ENCODE measurements at regions not wholly inside any gene's neighbourhood (a gene's known extent, or its start where the extent isn't known, plus 50 kb on each side); places are given as distances from the start of the nearest gene placed in this dataset.

DNA sequence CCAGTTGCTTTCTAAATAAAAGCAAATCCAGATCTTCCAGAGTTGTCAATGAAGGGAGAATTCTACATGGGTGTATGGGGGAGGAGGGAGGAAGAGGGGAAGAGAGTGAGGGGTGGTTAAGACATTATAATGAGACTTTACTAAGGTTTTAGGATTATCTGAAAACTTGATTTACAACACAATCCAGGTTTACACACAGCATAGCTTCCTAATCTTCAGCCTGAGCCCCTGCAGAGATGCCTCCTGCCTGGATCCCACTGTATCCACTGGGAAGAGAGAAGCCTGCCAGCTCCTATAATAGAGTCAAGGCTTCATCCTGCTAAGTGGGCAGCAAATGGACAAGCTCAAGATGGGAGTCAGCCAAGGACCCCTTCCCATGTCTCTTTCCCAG is 85.6 kb upstream of the KIT start:
- H2AFZ ChIP-seq (ENCODE audit: low read depth, low read length), result no peak overlapping the region
- TF ChIP-seq REST (IDR thresholded peaks at IDR 0.05; ENCODE audit: borderline replicate concordance), result no peak
- TF ChIP-seq MXI1 (conservative IDR thresholded peaks at IDR 0.05; ENCODE audit: poor library complexity, severe bottlenecking), result no peak
- no peak for TF ChIP-seq EZH2 (IDR thresholded peaks at IDR 0.05; ENCODE audit: borderline replicate concordance, insufficient read depth, low read length, poor library complexity, severe bottlenecking)
- TF ChIP-seq SMC3 (conservative IDR thresholded peaks at IDR 0.05; ENCODE audit: poor library complexity), result no peak

GRCh38 chr4:54574500-54574899 is 83.3 kb upstream of the KIT start:
- Histone ChIP-seq H3K36me3 (ENCODE audit: insufficient read depth, low read length) (no peaks in the 10 kb centered on the region), H3K9ac (ENCODE audit: low read length) (no peak overlapping the region), H3K79me2 (replicated peaks; ENCODE audit: insufficient read depth, low read length) (no peaks in the 10 kb centered on the region), H3K27me3 (ENCODE audit: insufficient read depth, low read depth, low read length) (no peaks in the 10 kb centered on the region), H3K9me2 (ENCODE audit: insufficient read depth, low read length) (no peaks in the 10 kb centered on the region), H3K4me2 (ENCODE audit: low read length) (no peak overlapping the region), H3K27ac (ENCODE audit: low read length) (no peak overlapping the region), H3K4me3 (ENCODE audit: low read length) (no peak overlapping the region), H3K9me3 (ENCODE audit: low read length) (no peaks in the 10 kb centered on the region), H2AFZ (ENCODE audit: low read depth, low read length) (no peak overlapping the region), H4K20me1 (ENCODE audit: insufficient read depth) (no peaks in the 10 kb centered on the region), H3F3A (ENCODE audit: insufficient read depth, low read length, poor library complexity, severe bottlenecking) (no peaks in the 10 kb centered on the region)
- TF ChIP-seq TAF1 (IDR thresholded peaks at IDR 0.05; ENCODE audit: low read depth), result no peak

More for the DNA sequence above, 85.6 kb upstream of the KIT start:
- H3K4me2 ChIP-seq (ENCODE audit: low read length), result no peak overlapping the region
- no peak overlapping the region for H3K9ac ChIP-seq (ENCODE audit: low read length)
- no peaks in the 10 kb centered on the region for H3F3A ChIP-seq (ENCODE audit: insufficient read depth, low read length, poor library complexity, severe bottlenecking)
- H3K27ac ChIP-seq (ENCODE audit: low read length), result no peak overlapping the region
- no peaks in the 10 kb centered on the region for H3K36me3 ChIP-seq (ENCODE audit: insufficient read depth, low read length)
- no peaks in the 10 kb centered on the region for H3K79me2 ChIP-seq (replicated peaks; ENCODE audit: insufficient read depth, low read length)
- H3K9me3 ChIP-seq (ENCODE audit: low read length), result no peaks in the 10 kb centered on the region
- no peak overlapping the region for H3K4me3 ChIP-seq (ENCODE audit: low read length)
- H4K20me1 ChIP-seq (ENCODE audit: insufficient read depth), result no peaks in the 10 kb centered on the region
- H3K27me3 ChIP-seq (ENCODE audit: insufficient read depth, low read depth, low read length), result no peaks in the 10 kb centered on the region
- H3K9me2 ChIP-seq (ENCODE audit: insufficient read depth, low read length), result no peaks in the 10 kb centered on the region

GRCh38 chr4:54575919-54576318 is 81.8 kb upstream of the KIT start:
- Histone ChIP-seq H3K9ac (ENCODE audit: low read length) (no peak overlapping the region), H3K36me3 (ENCODE audit: insufficient read depth, low read length) (no peaks in the 10 kb centered on the region), H2AFZ (ENCODE audit: low read depth, low read length) (no peak overlapping the region)

DNA sequence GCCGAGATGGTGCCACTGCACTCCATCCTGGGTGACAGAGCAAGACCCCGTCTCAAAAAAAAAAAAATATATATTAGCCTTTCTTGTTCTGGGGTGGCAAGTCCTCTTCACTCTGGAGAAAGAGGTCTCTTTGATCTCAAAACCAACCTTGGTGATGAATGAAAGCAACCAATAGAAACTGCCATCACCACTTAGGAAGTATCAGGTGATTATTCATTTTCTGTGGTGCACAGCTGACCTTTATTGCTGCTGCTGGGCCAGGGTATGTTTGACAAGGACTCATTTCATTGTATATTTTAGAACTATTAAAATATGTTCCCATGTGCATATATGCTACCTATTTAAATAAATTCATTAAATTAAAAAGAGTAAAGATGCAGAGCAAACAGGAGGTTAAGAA is 76.0 kb upstream of the KIT start:
- H3K4me2 ChIP-seq (ENCODE audit: low read length), result no peak overlapping the region
- H4K20me1 ChIP-seq (ENCODE audit: insufficient read depth), result no peaks in the 10 kb centered on the region
- no peaks in the 10 kb centered on the region for H3K9me3 ChIP-seq (ENCODE audit: low read length)
- no peaks in the 10 kb centered on the region for H3K36me3 ChIP-seq (ENCODE audit: insufficient read depth, low read length)
- H3K27ac ChIP-seq (ENCODE audit: low read length), result no peak overlapping the region
- no peaks in the 10 kb centered on the region for H3K79me2 ChIP-seq (replicated peaks; ENCODE audit: insufficient read depth, low read length)
- no peak overlapping the region for H3K9ac ChIP-seq (ENCODE audit: low read length)
- no peak overlapping the region for H3K4me3 ChIP-seq (ENCODE audit: low read length)
- no peak overlapping the region for H2AFZ ChIP-seq (ENCODE audit: low read depth, low read length)
- H3K9me2 ChIP-seq (ENCODE audit: insufficient read depth, low read length), result no peaks in the 10 kb centered on the region
- no peaks in the 10 kb centered on the region for H3K27me3 ChIP-seq (ENCODE audit: insufficient read depth, low read depth, low read length)
- TF ChIP-seq MXI1 (conservative IDR thresholded peaks at IDR 0.05; ENCODE audit: poor library complexity, severe bottlenecking), result no peak
- TF ChIP-seq, protein P1, sequence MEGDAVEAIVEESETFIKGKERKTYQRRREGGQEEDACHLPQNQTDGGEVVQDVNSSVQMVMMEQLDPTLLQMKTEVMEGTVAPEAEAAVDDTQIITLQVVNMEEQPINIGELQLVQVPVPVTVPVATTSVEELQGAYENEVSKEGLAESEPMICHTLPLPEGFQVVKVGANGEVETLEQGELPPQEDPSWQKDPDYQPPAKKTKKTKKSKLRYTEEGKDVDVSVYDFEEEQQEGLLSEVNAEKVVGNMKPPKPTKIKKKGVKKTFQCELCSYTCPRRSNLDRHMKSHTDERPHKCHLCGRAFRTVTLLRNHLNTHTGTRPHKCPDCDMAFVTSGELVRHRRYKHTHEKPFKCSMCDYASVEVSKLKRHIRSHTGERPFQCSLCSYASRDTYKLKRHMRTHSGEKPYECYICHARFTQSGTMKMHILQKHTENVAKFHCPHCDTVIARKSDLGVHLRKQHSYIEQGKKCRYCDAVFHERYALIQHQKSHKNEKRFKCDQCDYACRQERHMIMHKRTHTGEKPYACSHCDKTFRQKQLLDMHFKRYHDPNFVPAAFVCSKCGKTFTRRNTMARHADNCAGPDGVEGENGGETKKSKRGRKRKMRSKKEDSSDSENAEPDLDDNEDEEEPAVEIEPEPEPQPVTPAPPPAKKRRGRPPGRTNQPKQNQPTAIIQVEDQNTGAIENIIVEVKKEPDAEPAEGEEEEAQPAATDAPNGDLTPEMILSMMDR (IDR thresholded peaks at IDR 0.05; ENCODE audit: poor library complexity, severe bottlenecking), result no peak
- TF ChIP-seq POLR2AphosphoS5 (IDR thresholded peaks at IDR 0.05), result no peak
- TF ChIP-seq REST (IDR thresholded peaks at IDR 0.05; ENCODE audit: borderline replicate concordance), result no peak
- TF ChIP-seq TAF1 (IDR thresholded peaks at IDR 0.05; ENCODE audit: low read depth), result no peak
- no peak for TF ChIP-seq RAD21 (conservative IDR thresholded peaks at IDR 0.05)
- TF ChIP-seq SMC3 (conservative IDR thresholded peaks at IDR 0.05; ENCODE audit: poor library complexity), result no peak
- TF ChIP-seq EP300 (conservative IDR thresholded peaks at IDR 0.05; ENCODE audit: poor library complexity, severe bottlenecking), result no peak
- no peak for TF ChIP-seq EZH2 (IDR thresholded peaks at IDR 0.05; ENCODE audit: borderline replicate concordance, insufficient read depth, low read length, poor library complexity, severe bottlenecking)
- no peaks in the 10 kb centered on the region for H3F3A ChIP-seq (ENCODE audit: insufficient read depth, low read length, poor library complexity, severe bottlenecking)

More at GRCh38 chr4:54575919-54576318, 81.8 kb upstream of the KIT start:
- no peak overlapping the region for H3K4me3 ChIP-seq (ENCODE audit: low read length)
- no peaks in the 10 kb centered on the region for H3K9me2 ChIP-seq (ENCODE audit: insufficient read depth, low read length)
- no peaks in the 10 kb centered on the region for H3F3A ChIP-seq (ENCODE audit: insufficient read depth, low read length, poor library complexity, severe bottlenecking)
- no peaks in the 10 kb centered on the region for H3K79me2 ChIP-seq (replicated peaks; ENCODE audit: insufficient read depth, low read length)
- H3K27ac ChIP-seq (ENCODE audit: low read length), result no peak overlapping the region
- TF ChIP-seq RAD21 (conservative IDR thresholded peaks at IDR 0.05), result no peak
- no peaks in the 10 kb centered on the region for H3K9me3 ChIP-seq (ENCODE audit: low read length)
- no peak overlapping the region for H3K4me2 ChIP-seq (ENCODE audit: low read length)
- H4K20me1 ChIP-seq (ENCODE audit: insufficient read depth), result no peaks in the 10 kb centered on the region
- no peaks in the 10 kb centered on the region for H3K27me3 ChIP-seq (ENCODE audit: insufficient read depth, low read depth, low read length)

Data from neural cell (in vitro differentiated cells).